DMS153 treated with DMSO at 0.1 percent for 48 hours (cell line): ENCODE measurements at regions not wholly inside any gene's neighbourhood (a gene's known extent, or its start where the extent isn't known, plus 50 kb on each side); places are given as distances from the start of the nearest gene placed in this dataset.

Experiments
- DNase-seq: peaks from one replicate; lab custom pipeline; 2025; ENCODE audit not compliant: unreplicated experiment; lab: John Stamatoyannopoulos, UW

DNA sequence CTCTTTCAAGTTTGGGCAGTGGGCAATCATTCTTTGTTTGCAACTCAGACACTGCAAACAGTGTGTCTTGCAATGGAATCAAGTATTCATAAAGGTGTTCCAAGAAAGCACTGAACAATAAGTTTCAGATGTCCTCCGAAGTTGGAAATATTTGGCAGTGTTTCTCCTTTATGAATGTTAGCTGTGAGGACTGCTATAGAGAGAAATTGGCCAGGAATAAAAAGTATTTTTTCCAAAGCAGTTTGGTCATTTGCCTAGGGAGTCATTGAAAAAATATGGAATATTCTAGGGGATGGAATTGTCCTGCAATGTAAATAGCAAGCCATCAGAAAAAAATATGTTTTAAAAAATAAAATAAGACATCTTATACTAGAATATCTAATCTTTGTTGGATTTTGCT lies 688.6 kb upstream of the SEMA6A start:
- no peak for DNase-seq

DNA sequence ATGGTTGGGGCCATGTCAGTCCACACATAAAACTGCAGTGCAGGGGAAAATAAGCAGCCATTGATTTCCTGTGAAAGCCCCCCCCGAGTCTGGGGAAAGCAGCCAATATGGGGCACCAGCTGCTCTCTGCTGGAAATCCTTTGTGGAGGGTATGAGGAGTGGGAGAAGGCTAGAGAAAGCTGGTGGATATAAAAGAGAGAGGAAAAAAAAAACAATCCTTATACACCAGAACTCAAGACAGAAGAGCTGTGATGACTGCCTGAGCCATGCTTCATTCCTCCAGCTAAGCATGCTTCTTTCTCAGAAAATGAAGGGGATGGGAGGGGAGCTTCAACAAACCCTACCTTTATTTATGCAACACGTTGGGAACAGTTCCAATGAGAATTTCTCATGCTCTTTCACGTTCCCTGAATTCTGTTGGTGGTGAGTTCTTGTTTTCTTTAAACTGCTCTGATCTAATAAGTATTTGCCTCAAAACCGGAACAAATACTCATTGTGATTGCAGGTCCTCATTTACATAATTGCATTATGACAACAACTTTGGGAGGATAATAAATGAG lies 688.0 kb upstream of the SEMA6A start:
- DNase-seq, result no peak

DNA sequence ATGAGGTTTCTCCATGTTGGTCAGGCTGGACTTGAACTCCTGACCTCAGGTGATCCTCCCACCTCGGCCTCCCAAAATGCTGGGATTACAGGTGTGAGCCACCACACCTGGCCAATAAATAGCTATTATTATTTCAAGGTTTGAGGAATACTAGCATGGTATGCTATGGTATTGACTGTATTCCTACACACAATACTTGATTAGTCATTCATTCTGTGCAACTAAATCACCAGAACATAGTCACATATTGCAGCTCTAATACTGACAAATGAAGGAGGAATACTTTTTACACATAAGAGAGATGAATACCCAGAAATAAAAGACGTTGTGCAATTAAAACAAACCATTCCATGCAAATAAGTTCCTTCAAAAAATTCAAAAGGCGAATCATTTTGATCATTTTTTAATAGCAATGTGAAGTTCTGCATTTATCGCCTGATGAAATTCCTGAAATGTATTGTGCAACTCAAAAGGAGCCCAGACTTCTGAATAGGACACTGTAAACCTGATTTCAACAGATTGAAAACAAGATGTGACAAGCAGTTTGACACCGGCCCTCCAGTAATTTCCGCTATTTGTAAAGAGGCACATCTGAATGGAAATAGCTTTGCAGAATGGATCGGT lies 687.4 kb upstream of the SEMA6A start:
- DNase-seq, result no peak

DNA sequence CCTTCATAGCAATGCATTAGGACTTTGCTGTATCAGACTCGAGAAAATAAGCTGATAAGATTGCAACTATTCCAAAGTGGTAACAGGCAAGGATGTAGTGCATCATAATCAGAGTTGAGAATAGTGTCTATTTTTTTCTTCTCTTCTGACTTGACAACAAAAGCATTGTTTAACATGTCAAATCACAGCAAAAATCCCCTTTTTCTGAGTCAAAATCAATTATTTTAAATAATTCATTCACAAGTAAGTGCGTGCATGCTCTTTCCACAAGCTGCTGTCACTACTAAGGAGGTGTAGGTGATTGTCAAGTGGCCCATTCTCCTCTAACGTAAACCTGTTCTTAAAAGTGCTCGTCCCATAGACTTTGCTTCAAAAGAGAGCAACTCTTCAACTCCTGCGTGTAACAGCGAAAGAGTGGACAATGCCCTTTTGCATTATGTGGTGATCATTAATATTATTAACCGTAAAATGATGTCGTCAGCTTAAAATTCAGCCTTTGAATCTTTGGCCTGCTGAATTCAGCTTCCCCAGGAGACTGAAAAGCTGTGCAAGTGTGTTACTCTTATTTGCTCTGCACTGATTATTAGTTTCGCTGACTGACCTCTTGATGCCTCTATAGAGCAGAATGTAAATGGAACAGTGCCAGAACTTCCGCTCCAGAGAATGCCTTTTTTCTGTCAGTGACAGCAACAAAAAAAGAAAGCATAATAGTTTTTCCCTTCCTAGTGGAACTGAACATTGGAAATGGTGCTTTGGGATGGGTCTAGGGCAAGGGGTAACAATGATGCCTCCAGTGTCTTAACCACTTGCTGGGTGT lies 680.8 kb upstream of the SEMA6A start:
- no peak for DNase-seq

DNA sequence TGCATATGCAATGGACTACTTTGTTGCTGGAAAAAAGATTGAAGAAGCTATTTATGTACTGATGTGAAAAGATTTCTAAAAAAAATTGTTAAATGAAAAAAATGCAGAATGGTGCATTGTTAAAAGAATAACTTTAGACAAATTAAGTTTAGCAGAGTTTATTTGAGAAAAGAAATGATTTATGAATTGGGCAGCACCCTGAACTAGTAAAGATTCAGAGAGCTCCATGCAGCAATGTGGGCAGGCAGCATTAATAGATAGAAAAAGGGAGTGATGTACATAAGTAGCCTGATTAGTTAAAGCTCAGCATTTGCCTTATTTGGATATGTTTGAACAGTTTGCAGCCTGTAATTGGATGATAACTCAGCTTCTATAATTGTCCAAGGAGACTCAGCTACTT lies 677.9 kb upstream of the SEMA6A start:
- DNase-seq, result no peak

DNA sequence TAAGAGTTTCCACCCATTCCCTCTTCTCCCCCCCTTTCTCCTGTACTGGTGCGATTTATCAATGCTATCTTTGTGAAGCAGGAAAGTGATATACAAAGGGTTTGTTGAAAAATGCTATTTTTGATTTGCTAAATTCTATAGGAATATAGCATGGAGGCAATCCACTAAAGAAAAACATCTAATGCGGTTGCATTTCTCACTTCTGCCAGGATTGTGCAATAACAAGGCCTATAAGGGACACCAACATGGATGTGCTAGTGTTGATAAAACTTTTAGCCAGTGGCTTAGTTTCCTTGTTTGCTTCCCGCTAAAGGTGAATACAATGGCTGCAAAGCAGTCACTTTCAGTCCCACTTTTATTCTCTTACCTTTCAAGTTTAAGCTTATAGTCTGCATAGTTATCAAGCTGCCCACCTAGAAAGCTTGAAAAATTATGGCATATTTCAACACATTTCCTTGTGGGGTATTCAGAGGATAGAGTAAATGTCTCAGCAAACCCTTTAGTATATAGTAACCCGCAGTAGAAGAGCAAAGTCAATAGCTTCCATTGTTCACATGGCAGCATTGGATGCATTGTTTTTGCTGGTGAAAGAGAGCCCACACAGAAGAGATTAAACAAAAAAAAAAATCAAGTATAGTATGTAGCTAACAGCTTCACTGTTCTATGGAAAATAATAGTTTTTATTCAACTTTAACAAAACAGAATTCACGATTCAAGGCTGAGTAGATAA lies 674.6 kb upstream of the SEMA6A start:
- no peak for DNase-seq

DNA sequence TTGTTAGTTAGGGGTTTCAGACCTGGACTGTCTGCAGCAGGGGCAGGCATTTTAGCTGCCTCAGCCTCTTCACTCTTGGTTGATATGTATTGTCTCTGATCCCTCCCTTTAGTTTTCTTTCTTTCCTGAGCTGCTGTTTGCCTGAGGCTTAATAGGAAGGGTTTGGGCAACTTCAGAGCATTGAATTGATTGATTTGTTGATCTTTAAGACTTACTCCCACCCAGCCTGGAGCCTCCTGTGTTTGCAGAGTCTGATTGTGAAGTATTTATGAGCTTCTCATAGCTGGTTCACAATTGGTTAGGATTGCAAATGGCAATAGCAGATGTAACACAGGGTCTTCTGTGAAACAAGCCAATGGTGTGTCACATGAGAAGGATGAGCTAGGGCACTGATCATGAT lies 671.8 kb upstream of the SEMA6A start:
- no peak for DNase-seq

DNA sequence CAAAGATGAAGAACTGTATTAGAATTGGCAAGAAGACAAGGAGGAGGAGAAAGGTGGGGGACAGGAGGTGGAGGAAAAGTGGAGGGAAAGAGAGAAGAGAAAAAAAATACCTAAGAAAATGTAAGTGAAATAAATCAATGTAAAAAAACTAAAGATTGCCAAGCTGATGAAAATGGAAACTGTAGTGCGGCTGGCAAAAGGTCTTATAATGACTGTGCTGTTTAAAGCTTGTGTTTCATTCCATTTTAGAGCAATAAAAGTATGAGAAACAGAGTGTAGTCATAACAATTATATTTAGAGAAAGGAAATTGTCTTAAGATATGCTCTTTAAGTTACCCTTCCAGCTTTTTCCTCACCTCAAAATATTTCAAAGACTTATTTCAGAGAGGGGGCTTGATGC lies 670.5 kb upstream of the SEMA6A start:
- no peak for DNase-seq

DNA sequence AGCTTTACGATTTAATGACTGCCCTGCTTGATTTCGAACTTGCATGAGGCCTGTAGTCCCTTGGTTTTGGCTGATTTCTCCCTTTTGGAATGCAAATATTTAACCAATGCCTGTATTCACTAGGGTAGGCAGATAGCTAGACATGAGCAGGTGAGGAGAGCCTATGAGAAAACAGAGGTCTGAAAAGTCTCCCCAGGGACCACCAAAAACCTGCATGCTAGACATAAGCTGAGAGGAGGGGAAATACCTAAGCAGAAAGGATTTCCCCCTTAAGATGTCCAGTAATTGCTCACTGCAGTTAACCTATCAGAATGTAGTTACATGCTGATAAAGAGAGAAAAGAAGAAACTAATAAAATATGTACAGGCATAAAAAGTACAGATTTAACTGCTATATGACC lies 667.4 kb upstream of the SEMA6A start:
- DNase-seq, result no peak

DNA sequence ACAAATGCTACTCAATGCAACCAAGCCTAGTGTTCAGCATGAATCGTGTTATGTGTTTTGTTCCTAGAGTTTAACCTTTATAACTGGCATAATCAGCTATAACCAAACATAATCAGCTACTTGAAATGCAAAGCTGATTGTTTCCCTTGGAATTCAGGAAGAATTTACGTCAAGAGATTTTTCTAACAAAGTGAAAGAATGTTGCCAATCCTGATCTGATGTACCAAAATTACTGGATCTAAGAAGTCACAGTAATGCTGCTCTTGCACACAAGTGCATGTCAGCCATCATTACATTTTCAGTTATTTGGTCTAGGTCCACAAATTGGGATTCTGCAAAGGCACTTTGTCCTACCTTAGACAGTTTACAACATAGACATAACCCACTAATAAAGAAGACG lies 662.3 kb upstream of the SEMA6A start:
- DNase-seq, result no peak

DNA sequence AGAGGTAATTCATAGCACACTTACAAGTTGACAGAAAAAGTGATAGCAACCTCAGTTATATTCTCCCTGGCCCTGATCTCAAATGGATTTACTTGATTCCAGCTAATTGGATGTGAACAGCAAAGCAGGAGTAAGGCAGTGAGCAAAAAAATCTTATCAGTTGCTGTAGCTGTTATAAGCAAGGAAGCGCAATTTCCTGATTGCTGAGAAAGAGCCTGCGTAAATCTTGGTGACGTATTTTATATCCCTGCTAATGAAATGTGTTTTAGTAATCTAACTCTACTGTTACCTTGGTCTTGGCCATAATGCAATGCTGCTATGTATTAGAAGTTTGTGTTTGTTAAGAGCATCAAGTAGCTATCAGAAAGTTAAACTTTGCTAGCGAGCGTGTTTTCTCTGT lies 661.2 kb upstream of the SEMA6A start:
- DNase-seq, result no peak

DNA sequence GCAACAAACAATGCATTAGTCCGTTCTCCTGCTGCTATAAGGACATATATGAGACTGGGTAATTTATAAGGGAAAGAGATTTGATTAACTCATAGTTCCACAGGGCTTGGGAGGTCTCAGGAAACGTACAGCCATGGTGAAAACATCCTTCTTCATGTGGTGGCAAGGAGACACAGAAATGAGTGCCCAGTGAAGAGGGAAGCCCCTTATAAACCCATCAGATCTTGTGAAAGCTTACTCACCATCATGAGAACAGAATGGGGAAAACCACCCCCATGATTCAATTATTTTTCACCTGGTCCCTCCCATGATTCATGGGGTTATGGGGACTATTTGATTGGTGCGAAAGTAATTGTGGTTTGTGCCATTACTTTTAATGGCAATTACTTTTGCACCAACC lies 655.8 kb upstream of the SEMA6A start:
- DNase-seq, result no peak

DNA sequence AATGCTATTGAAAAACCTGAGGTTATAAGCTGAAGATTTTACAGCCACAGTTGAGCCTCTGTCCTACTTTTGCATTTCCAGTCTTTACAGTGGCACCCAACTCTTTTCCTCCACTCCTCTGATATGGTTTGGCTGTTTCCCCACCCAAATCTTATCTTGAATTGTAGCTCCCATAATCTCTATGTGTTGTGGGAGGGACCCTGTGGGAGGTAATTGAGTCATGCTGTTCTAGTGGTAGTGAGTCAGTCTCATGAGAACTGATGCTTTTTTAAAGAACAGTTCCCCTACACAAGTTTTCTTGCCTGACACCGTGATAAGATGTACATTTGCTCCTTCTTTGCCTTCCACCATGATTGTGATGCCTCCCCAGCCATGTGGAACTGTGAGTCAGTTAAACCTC lies 646.1 kb upstream of the SEMA6A start:
- no peak for DNase-seq

DNA sequence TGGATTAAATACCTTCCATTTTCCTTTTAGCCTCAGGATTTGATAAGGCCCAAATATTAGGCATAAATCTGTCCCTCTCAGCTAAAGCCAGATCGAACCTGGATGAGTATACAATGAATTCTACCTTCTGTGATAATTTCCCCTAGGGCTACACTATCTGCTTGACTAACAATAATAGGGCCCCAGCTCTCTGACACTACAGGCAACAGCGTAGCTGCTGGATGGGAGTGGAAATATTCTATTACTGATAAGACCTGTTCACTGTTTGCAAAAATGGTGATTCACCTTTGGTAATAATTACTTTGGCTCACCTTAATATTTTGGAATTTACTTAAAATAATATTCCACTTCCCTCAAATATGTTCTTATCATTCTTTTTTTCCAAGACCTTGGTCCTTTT lies 644.2 kb upstream of the SEMA6A start:
- DNase-seq, result no peak

DNA sequence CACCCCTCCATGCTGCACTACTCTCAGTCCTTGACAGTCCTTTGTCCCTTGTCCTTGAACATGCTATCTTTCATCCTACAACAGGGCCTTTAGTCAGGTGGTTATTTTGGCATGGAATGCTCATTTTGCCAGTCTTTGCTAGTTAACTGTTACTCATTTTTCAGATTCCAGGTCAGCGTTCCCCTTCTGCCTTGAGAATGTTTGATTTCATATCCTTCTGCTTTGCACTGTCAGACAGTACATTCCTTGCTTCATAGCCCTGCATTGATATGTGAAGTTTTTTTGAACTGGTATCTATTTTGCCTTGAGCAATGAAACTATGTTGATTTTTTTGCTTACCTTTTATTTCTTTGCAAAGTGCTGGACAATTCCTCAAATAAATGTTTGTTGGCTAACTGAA lies 638.2 kb upstream of the SEMA6A start:
- no peak for DNase-seq

DNA sequence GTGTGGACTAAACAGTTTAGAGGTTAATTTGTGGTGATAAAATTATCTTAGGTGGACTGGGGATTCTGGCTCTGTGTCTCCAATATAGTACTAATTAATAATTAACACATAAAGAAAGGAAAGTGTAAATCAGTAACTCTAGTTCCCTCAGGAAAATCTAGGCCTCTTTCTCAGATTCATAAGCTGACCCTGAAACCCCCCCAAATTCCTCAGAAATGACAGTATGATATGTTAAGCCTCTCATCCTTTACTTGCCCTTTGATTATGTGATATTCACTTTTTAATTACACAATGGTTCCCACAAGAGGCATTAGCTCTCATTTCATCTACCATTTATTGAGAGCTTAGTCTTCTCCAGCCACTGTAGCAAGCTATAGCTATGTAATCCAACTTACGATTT lies 636.2 kb upstream of the SEMA6A start:
- no peak for DNase-seq

DNA sequence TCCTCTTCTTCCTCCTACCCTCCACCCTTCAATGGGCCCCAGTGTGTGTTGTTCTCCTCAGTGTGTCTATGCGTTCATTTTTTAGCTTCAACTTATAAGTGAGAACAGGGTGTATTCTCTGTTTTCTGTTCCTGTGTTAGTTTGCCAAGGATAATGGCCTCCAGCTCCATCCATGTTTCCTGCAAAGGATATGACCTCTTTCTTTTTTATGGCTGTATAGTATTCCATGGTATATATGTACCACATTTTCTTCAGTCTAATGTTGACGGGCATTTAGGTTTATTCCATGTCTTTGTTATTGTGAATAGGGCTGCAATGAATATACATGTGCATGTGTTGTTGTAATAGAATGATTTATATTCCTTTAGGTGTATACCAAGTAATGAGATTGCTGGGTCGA lies 634.9 kb upstream of the SEMA6A start:
- no peak for DNase-seq

DNA sequence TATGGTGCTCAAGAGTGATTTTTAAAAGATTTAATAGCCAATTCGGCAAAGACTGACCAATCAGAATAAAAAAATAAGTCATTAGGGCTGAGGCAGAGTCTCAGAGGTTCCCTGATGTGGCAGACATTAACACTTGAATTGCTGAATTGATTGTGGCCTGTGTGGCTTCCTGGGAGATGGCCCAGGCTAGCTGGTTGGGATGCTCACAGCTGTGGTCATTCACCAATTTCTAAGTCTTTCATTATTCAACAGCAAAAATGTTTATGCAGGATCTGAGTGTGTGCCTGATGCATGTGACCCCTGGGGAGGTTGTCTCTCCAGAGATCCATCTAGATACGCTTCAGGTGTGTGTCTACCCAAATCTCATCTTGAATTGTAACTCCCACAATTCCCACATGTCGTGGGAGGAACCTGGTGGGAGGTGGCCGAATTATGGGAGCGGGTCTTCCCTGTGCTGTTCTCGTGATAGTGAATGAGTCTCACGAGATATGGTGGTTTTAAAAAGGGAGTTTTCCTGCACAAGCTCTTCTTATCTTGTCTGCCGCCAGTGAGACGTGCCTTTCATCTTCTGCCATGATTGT lies 632.6 kb upstream of the SEMA6A start:
- no peak for DNase-seq

DNA sequence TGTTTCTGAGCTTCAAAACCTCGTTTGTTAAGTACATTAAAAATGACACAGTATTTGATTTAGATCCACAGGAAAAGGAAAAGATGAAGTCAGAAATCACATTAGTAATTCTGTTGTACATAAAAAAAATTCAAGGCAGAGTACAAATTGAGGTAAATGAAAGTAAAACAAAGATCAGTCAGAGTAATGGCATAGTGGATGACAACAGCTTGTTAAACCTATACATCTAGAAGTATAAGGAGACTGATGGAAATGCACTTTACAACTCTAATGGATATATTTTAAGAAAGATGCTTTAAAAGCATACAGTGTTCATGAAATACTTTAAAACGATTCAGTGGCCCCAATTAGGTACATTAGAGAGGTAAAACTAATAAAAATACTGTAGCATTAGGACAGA lies 631.3 kb upstream of the SEMA6A start:
- no peak for DNase-seq

DNA sequence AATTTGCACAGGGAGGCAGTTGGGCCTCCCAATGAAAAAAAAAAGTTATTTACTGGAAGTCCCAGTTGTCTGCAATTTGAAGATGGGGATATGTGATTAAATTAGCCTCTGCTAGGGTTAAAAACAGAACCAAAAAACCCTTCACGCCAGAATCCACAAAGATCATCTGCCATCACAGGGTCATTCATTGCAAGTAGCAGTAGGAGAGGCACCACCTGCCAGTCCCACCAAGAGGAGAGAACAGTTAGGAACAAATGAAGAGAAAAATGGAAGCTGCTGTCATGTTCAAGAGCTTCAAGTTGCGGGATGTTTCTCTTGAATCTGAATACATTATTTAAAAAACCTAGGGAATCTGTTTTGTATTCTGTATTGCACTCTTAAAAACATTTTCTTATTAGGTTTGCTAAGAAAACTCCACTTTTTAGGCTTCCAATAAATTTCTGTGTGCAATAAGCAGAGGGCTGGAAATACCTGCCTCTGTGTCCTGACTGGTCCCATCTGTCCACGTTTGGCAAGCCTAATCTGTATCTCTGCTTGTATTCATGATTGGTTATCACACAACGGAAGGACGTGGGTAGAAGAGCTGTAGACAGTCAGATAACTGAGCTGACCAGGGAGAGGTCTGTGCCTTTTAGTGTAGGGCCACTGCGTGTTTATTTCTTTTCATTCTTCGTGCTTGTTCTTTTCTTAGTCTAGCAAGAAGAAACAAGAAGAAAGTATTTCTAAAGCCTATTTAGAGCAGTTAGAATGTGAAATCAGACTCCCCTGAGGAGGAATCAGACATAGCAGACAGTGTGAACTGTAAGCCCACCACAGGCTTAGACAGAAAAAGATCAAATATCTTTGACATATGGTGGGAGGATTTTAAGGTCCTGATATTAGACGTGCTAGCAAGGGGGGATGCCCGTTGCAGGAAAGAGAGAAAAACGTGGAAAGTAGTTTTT lies 630.6 kb upstream of the SEMA6A start:
- DNase-seq, result no peak

DNA sequence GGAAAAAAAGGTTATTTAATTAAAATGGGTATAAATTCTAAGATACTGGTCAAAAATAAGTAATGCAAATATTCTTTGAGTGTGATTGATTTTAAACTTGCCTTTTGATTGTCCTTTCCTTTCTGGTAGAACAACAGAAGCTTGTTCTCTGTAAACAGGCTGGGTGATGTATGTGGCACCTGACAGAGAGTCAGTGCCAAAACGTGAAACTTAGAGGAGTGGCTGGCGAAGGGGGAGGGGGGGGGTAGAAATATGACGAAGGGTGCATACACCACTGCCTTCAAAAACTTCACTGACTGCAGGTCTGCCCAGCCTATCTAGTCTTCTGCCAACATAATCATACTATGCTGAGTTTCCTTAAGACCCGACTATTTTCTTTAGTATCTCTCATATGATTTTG lies 629.8 kb upstream of the SEMA6A start:
- DNase-seq, result no peak
